Ishikawa (cell line): ENCODE measurements at regions not wholly inside any gene's neighbourhood (a gene's known extent, or its start where the extent isn't known, plus 50 kb on each side); places are given as distances from the start of the nearest gene placed in this dataset.

Experiments
- CEBPB ChIP-seq: IDR thresholded peaks from 2 replicates; pipeline ENCODE4 v1.6.1; 2012
- CREB1 ChIP-seq: IDR thresholded peaks from 2 replicates; pipeline ENCODE4 v1.6.1; 2012; ENCODE audit warnings: low read depth
- EGR1 ChIP-seq: IDR thresholded peaks from 2 replicates; pipeline ENCODE4 v1.6.1; 2012
- EP300 ChIP-seq: IDR thresholded peaks from 2 replicates; pipeline ENCODE4 v1.6.1; 2012; ENCODE audit warnings: borderline replicate concordance
- FOXM1 ChIP-seq: IDR thresholded peaks from 2 replicates; pipeline ENCODE4 v1.6.1; 2012; ENCODE audit warnings: low read depth, borderline replicate concordance
- MAX ChIP-seq: IDR thresholded peaks from 2 replicates; pipeline ENCODE4 v1.6.1; 2012
- REST ChIP-seq: IDR thresholded peaks from 2 replicates; pipeline ENCODE4 v1.6.1; 2012; ENCODE audit warnings: low read depth, mild to moderate bottlenecking
- TAF1 ChIP-seq: IDR thresholded peaks from 2 replicates; pipeline ENCODE4 v1.6.1; 2012; ENCODE audit warnings: low read depth, mild to moderate bottlenecking
- TCF12 ChIP-seq: IDR thresholded peaks from 2 replicates; pipeline ENCODE4 v1.6.1; 2012; ENCODE audit warnings: low read depth
- USF1 ChIP-seq: IDR thresholded peaks from 2 replicates; pipeline ENCODE4 v1.6.1; 2012
- ZBTB7A ChIP-seq: IDR thresholded peaks from 2 replicates; pipeline ENCODE4 v1.6.1; 2012; ENCODE audit warnings: low read depth

GRCh38 chr2:235149240-235149659 is 197.4 kb downstream of the SH3BP4 start:
- TF ChIP-seq EP300 (no peak), CEBPB (no peak), TAF1 (no peak), REST (no peak), CREB1 (no peak), USF1 (no peak), EGR1 (no peak), FOXM1 (no peak), ZBTB7A (no peak), TCF12 (no peak), MAX (no peak)
